HL-60 (cell line): ENCODE measurements at regions not wholly inside any gene's neighbourhood (a gene's known extent, or its start where the extent isn't known, plus 50 kb on each side); places are given as distances from the start of the nearest gene placed in this dataset.
"Not testable (repeated sequence)": the region's sequence is repeated elsewhere in the genome, so short reads cannot be mapped to it uniquely, and the experiment has no call there.

Source experiments
- DNase-seq, 2 experiments: peaks; one replicate each; pipeline ENCODE4 v3.0.0-alpha.2; 2010 to 2020; ENCODE audit warnings: low read depth in 1 of 2, low spot score in 1 of 2
- H3K27ac ChIP-seq: fragments of 250-450 bp; sonication (Bioruptor Pico); replicated peaks from 2 replicates; pipeline ENCODE4 v1.5.1; 2020; ENCODE audit warnings: mild to moderate bottlenecking, moderate library complexity
- H3K27me3 ChIP-seq: fragments of 250-450 bp; sonication (Bioruptor Pico); 2 replicates; pipeline ENCODE4 v1.5.1; 2021; ENCODE audit warnings: mild to moderate bottlenecking, moderate library complexity; ENCODE audit not compliant: insufficient read depth, poor library complexity, severe bottlenecking
- H3K4me3 ChIP-seq: replicated peaks from 2 replicates; pipeline ENCODE4 v1.5.1; 2011; ENCODE audit warnings: mild to moderate bottlenecking, control low read depth, low read length; ENCODE audit not compliant: insufficient read depth
- CTCF ChIP-seq: IDR thresholded peaks from one replicate; pipeline ENCODE4 v1.5.1; 2011; ENCODE audit warnings: low read length, control low read depth, inconsistent platforms; ENCODE audit not compliant: insufficient read depth
- GABPA ChIP-seq: IDR thresholded peaks from 2 replicates; pipeline ENCODE4 v1.6.1; 2012; ENCODE audit warnings: low read depth
- POLR2AphosphoS5 ChIP-seq: IDR thresholded peaks from 2 replicates; pipeline ENCODE4 v1.6.1; 2012; ENCODE audit warnings: low read depth
- SPI1 ChIP-seq: IDR thresholded peaks from 2 replicates; pipeline ENCODE4 v1.6.1; 2012; ENCODE audit warnings: low read depth, mild to moderate bottlenecking, borderline replicate concordance
- TF ChIP-seq, protein P1 (sequence below): IDR thresholded peaks from 2 replicates; pipeline ENCODE4 v1.6.1; 2012; ENCODE audit warnings: low read depth; ENCODE audit not compliant: insufficient replicate concordance

DNA sequence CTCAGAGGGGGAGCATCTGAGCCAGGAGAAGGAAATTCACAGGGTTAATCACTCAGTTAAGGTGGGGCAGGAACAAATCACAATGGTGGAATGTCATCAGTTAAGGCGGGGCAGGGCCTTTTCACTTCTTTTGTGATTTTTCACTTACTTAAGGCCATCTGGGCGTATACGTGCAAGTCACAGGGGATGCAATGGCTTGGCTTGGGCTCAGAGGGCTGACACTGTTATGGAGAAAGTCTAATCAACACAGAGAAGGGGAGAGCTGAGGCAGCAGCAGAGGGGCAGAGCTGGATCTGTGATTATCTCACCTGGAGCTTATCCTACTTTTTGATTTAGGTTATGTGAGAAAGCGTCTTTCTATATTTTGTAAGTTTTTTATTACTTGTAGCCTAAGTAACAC is 350.1 kb downstream of the NSUN3 start:
- H3K4me3 ChIP-seq, H3K27ac ChIP-seq, H3K27me3 ChIP-seq, DNase-seq: not testable (repeated sequence)

DNA sequence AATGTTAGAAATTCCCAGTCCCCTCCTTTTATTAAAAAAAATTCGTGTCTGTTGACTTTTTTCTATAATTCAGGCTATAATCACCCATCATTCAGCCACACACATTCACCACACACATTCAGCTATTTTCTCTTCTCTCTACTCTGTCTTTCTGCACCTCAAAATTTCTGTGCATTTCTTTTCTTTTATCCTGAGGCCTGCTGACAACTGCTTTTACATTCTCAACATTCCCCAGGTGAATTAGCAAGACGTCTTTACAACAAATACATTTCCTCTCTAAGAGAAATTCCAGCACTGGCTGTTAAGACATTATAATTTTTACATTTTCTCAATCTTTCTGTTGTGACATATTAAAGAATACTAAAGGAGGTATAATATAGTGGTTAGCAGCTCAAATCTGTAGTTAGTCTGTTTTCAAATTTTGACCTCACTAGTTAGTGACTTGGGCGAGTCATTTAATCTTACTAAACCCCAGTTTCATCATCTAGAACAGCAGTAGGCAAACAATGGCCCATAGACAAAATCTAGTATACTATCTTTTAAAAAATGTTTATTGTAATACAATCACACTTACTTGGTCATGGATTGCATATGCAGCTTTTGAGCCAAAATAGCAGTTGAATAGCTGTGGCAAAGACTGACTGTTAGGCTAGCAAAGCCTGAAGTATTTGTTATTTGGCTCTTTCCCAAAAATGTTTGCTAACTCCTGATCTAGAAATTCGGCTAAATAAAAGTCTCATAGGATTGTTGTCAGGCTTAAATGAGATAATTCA is 350.7 kb downstream of the NSUN3 start:
- H3K27ac ChIP-seq, result no peak overlapping the region
- TF ChIP-seq, protein P1, sequence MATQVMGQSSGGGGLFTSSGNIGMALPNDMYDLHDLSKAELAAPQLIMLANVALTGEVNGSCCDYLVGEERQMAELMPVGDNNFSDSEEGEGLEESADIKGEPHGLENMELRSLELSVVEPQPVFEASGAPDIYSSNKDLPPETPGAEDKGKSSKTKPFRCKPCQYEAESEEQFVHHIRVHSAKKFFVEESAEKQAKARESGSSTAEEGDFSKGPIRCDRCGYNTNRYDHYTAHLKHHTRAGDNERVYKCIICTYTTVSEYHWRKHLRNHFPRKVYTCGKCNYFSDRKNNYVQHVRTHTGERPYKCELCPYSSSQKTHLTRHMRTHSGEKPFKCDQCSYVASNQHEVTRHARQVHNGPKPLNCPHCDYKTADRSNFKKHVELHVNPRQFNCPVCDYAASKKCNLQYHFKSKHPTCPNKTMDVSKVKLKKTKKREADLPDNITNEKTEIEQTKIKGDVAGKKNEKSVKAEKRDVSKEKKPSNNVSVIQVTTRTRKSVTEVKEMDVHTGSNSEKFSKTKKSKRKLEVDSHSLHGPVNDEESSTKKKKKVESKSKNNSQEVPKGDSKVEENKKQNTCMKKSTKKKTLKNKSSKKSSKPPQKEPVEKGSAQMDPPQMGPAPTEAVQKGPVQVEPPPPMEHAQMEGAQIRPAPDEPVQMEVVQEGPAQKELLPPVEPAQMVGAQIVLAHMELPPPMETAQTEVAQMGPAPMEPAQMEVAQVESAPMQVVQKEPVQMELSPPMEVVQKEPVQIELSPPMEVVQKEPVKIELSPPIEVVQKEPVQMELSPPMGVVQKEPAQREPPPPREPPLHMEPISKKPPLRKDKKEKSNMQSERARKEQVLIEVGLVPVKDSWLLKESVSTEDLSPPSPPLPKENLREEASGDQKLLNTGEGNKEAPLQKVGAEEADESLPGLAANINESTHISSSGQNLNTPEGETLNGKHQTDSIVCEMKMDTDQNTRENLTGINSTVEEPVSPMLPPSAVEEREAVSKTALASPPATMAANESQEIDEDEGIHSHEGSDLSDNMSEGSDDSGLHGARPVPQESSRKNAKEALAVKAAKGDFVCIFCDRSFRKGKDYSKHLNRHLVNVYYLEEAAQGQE, result no peak
- TF ChIP-seq CTCF (no peak), SPI1 (no peak), GABPA (no peak)
- no peak overlapping the region for H3K4me3 ChIP-seq
- H3K27me3 ChIP-seq, result no peaks in the 10 kb centered on the region
- DNase-seq, result no peak

DNA sequence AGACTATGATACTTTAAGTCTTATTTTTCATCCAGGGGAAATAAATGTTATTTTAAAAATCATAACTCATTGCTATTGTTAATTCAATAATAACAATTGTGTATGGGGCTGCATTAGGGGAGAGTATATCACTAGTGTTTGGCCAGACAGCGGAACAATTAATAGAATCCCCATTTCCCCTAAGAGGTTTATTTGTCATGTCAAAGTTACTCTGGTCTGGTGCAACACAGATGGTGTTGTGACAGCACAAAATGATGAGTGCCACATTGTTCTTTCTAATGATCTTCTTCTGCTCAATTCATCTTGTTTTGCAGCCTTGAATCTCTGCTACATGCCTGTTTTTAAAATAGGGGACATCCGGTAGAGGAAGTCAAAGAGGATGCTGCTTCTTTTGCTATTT is 351.6 kb downstream of the NSUN3 start:
- Histone ChIP-seq H3K4me3 (no peak overlapping the region), H3K27ac (no peak overlapping the region), H3K27me3 (no peaks in the 10 kb centered on the region)
- no peak for DNase-seq
- TF ChIP-seq, protein P1, result no peak
- TF ChIP-seq POLR2AphosphoS5, result no peak
- TF ChIP-seq GABPA, result no peak
- no peak for TF ChIP-seq CTCF
- TF ChIP-seq SPI1, result no peak

DNA sequence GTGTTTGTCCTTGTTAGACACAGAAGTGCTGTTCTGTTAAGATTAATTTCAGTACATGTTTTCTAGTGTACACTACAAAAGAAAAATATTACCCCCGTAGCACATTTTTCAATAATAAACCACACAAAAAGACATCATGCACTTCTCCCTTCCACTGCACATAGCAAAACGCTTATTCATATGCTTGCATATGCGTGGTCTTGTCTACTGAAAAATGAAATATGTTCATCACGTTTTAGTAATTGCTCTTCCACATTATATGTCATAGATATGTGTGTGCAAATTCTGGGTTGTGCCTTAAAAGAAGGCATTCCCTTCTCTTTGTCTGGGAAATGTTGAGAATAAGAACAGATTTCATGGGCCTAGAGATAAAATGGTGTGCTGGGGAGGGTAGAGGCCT is 353.9 kb downstream of the NSUN3 start:
- no peak for DNase-seq
- no peak overlapping the region for H3K4me3 ChIP-seq
- H3K27me3 ChIP-seq, result no peaks in the 10 kb centered on the region
- no peak for TF ChIP-seq GABPA
- TF ChIP-seq CTCF, result no peak
- TF ChIP-seq SPI1, result no peak
- TF ChIP-seq POLR2AphosphoS5, result no peak
- TF ChIP-seq, protein P1, result no peak
- H3K27ac ChIP-seq, result no peak overlapping the region
